GM19043 (cell line): ENCODE measurements at regions not wholly inside any gene's neighbourhood (a gene's known extent, or its start where the extent isn't known, plus 50 kb on each side); places are given as distances from the start of the nearest gene placed in this dataset.
"Not testable (repeated sequence)": the region's sequence is repeated elsewhere in the genome, so short reads cannot be mapped to it uniquely, and the experiment has no call there.

Experiments used
- ATAC-seq: cut with Tn5 transposase; IDR thresholded peaks from one replicate; pipeline ENCODE4 v1.9.1; 2021; ENCODE audit warnings: low read depth; ENCODE audit not compliant: unreplicated experiment

GRCh38 chr20:47936612-47937011, 151.3 kb upstream of the SULF2 start:
- no peak for ATAC-seq

- no peak for ATAC-seq
These were observed 149.5 kb upstream of the SULF2 start for GRCh38 chr20:47934761-47935160.

GRCh38 chr20:47931443-47931842, 146.2 kb upstream of the SULF2 start:
- ATAC-seq: no peak

GRCh38 chr20:47931002-47931401, 145.7 kb upstream of the SULF2 start:
- ATAC-seq: no peak

- no peak for ATAC-seq
These were observed 144.3 kb upstream of the SULF2 start for GRCh38 chr20:47929368-47930115.

- no peak for ATAC-seq
These were observed 142.7 kb upstream of the SULF2 start for GRCh38 chr20:47927944-47928343.

GRCh38 chr20:47927385-47927851, 142.1 kb upstream of the SULF2 start:
- ATAC-seq: no peak

GRCh38 chr20:47926731-47927130, 141.4 kb upstream of the SULF2 start:
- ATAC-seq: no peak

GRCh38 chr20:47925593-47925992, 140.3 kb upstream of the SULF2 start:
- no peak for ATAC-seq

GRCh38 chr20:47922269-47922668, 137.0 kb upstream of the SULF2 start:
- no peak for ATAC-seq

GRCh38 chr20:47921829-47922228, 136.5 kb upstream of the SULF2 start:
- not testable (repeated sequence) for ATAC-seq

- ATAC-seq: no peak
These were observed 136.1 kb upstream of the SULF2 start for GRCh38 chr20:47921408-47921807.

GRCh38 chr20:47917549-47918070, 132.3 kb upstream of the SULF2 start:
- ATAC-seq: no peak

- ATAC-seq: no peak
These were observed 130.2 kb upstream of the SULF2 start for GRCh38 chr20:47915495-47915894.

- ATAC-seq: no peak
These were observed 129.5 kb upstream of the SULF2 start for GRCh38 chr20:47914792-47915191.

GRCh38 chr20:47912786-47913501, 127.7 kb upstream of the SULF2 start:
- not testable (repeated sequence) for ATAC-seq

GRCh38 chr20:47912165-47912564, 126.9 kb upstream of the SULF2 start:
- ATAC-seq: not testable (repeated sequence)

GRCh38 chr20:47909696-47910369, 124.6 kb upstream of the SULF2 start:
- ATAC-seq: not testable (repeated sequence)

GRCh38 chr20:47908361-47909035, 123.2 kb upstream of the SULF2 start:
- ATAC-seq: not testable (repeated sequence)

GRCh38 chr20:47907951-47908350, 122.7 kb upstream of the SULF2 start:
- ATAC-seq: not testable (repeated sequence)
